IMR-90 (cell line): ENCODE measurements at regions not wholly inside any gene's neighbourhood (a gene's known extent, or its start where the extent isn't known, plus 50 kb on each side); places are given as distances from the start of the nearest gene placed in this dataset.

ENCODE experiments used
- BHLHE40 ChIP-seq: fragments of 150-350 bp; IDR thresholded peaks from 2 replicates; pipeline ENCODE4 v1.6.1; 2016; ENCODE audit warnings: mild to moderate bottlenecking, low read depth, low read length
- CEBPB ChIP-seq: IDR thresholded peaks from 2 replicates; pipeline ENCODE4 v1.6.1; 2012; ENCODE audit warnings: low read depth, low read length, improper control_type of control experiment
- CHD1 ChIP-seq: IDR thresholded peaks from 2 replicates; pipeline ENCODE4 v1.6.1; 2012; ENCODE audit warnings: low read depth, low read length, improper control_type of control experiment
- CTCF ChIP-seq: conservative IDR thresholded peaks from 2 replicates; pipeline ENCODE4 v1.5.1; 2012; ENCODE audit warnings: mild to moderate bottlenecking, low read depth, low read length, improper control_type of control experiment
- MAFK ChIP-seq: IDR thresholded peaks from 2 replicates; pipeline ENCODE4 v1.6.1; 2012; ENCODE audit warnings: low read depth, low read length, improper control_type of control experiment
- MAZ ChIP-seq: IDR thresholded peaks from 2 replicates; pipeline ENCODE4 v1.6.1; 2012; ENCODE audit warnings: low read depth, mild to moderate bottlenecking, low read length, improper control_type of control experiment, moderate library complexity, borderline replicate concordance
- MXI1 ChIP-seq: IDR thresholded peaks from 2 replicates; pipeline ENCODE4 v1.6.1; 2012; ENCODE audit warnings: low read depth, mild to moderate bottlenecking, low read length, moderate library complexity, borderline replicate concordance
- POLR2A ChIP-seq: IDR thresholded peaks from 2 replicates; pipeline ENCODE4 v1.6.1; 2012; ENCODE audit warnings: mild to moderate bottlenecking, low read depth, low read length
- RAD21 ChIP-seq: IDR thresholded peaks from 2 replicates; pipeline ENCODE4 v1.6.1; 2012; ENCODE audit warnings: low read length, improper control_type of control experiment
- RCOR1 ChIP-seq: IDR thresholded peaks from 2 replicates; pipeline ENCODE4 v1.6.1; 2012; ENCODE audit warnings: mild to moderate bottlenecking, low read length, improper control_type of control experiment; ENCODE audit not compliant: insufficient replicate concordance
- RFX5 ChIP-seq: IDR thresholded peaks from 2 replicates; pipeline ENCODE4 v1.8.0; 2012; ENCODE audit warnings: low read depth, mild to moderate bottlenecking, low read length, moderate library complexity
- SMC3 ChIP-seq: fragments of 150-350 bp; IDR thresholded peaks from 2 replicates; pipeline ENCODE4 v1.6.1; 2016; ENCODE audit warnings: low read depth, mild to moderate bottlenecking, antibody characterized with exemption, low read length, moderate library complexity
- TF ChIP-seq, protein P1 (sequence below): fragments of 150-350 bp; IDR thresholded peaks from 2 replicates; pipeline ENCODE4 v1.6.1; 2016; ENCODE audit warnings: low read depth, mild to moderate bottlenecking, low read length, moderate library complexity, borderline replicate concordance
- TF ChIP-seq, protein P2 (sequence below): fragments of 150-350 bp; IDR thresholded peaks from 2 replicates; pipeline ENCODE4 v1.6.1; 2017; ENCODE audit warnings: mild to moderate bottlenecking, antibody characterized with exemption, low read length, low read depth

GRCh38 chr5:107770051-107770450 is 99.3 kb upstream of the EFNA5 start:
- no peak for TF ChIP-seq POLR2A
- no peak for TF ChIP-seq CTCF
- TF ChIP-seq RFX5: no peak
- TF ChIP-seq, protein P1, sequence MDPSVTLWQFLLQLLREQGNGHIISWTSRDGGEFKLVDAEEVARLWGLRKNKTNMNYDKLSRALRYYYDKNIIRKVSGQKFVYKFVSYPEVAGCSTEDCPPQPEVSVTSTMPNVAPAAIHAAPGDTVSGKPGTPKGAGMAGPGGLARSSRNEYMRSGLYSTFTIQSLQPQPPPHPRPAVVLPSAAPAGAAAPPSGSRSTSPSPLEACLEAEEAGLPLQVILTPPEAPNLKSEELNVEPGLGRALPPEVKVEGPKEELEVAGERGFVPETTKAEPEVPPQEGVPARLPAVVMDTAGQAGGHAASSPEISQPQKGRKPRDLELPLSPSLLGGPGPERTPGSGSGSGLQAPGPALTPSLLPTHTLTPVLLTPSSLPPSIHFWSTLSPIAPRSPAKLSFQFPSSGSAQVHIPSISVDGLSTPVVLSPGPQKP: no peak
- no peak for TF ChIP-seq SMC3
- no peak for TF ChIP-seq CEBPB
- no peak for TF ChIP-seq CHD1
- TF ChIP-seq, protein P2, sequence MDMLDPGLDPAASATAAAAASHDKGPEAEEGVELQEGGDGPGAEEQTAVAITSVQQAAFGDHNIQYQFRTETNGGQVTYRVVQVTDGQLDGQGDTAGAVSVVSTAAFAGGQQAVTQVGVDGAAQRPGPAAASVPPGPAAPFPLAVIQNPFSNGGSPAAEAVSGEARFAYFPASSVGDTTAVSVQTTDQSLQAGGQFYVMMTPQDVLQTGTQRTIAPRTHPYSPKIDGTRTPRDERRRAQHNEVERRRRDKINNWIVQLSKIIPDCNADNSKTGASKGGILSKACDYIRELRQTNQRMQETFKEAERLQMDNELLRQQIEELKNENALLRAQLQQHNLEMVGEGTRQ: no peak
- no peak for TF ChIP-seq MAZ
- TF ChIP-seq RAD21: no peak
- no peak for TF ChIP-seq MXI1
- TF ChIP-seq RCOR1: no peak
- TF ChIP-seq BHLHE40: no peak
- TF ChIP-seq MAFK: no peak
